HG03064 (cell line): ENCODE measurements at regions not wholly inside any gene's neighbourhood (a gene's known extent, or its start where the extent isn't known, plus 50 kb on each side); places are given as distances from the start of the nearest gene placed in this dataset.

Experiments
- ATAC-seq: cut with Tn5 transposase; IDR thresholded peaks from one replicate; pipeline ENCODE4 v1.9.1; 2021; ENCODE audit warnings: low read depth; ENCODE audit not compliant: unreplicated experiment

- ATAC-seq: peak; percentile 65
Measured at GRCh38 chr11:128302425-128303186, 284.8 kb downstream of the ETS1 start.

- no peak for ATAC-seq
Measured at GRCh38 chr11:128301756-128302155, 285.6 kb downstream of the ETS1 start.

DNA sequence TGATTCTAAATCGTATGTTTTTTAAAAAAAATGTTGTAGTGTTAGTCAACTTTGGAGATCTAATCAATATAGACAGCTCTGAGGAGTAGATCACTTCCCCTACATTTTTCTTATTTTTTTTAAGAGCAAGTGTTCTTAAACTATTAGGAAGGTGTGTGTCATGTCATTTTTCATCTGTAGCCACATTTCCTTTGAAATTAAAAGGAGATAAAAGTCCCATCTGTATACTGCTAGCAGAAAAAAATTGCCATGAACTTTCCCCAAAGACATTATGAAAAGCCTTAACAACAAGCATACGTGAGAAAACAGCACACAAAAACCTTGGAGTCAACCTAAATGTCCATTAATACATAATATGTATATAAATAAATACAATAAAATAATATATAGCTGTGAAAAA, 286.6 kb downstream of the ETS1 start:
- no peak for ATAC-seq

- peak; percentile 35 for ATAC-seq
Measured at GRCh38 chr11:128299132-128299726, 288.1 kb downstream of the ETS1 start.

GRCh38 chr11:128298271-128298670, 289.1 kb downstream of the ETS1 start:
- no peak for ATAC-seq

GRCh38 chr11:128297805-128298204, 289.6 kb downstream of the ETS1 start:
- no peak for ATAC-seq

GRCh38 chr11:128297091-128297651, 290.2 kb downstream of the ETS1 start:
- ATAC-seq: no peak

GRCh38 chr11:128294671-128295050, 292.7 kb downstream of the ETS1 start:
- ATAC-seq: no peak

DNA sequence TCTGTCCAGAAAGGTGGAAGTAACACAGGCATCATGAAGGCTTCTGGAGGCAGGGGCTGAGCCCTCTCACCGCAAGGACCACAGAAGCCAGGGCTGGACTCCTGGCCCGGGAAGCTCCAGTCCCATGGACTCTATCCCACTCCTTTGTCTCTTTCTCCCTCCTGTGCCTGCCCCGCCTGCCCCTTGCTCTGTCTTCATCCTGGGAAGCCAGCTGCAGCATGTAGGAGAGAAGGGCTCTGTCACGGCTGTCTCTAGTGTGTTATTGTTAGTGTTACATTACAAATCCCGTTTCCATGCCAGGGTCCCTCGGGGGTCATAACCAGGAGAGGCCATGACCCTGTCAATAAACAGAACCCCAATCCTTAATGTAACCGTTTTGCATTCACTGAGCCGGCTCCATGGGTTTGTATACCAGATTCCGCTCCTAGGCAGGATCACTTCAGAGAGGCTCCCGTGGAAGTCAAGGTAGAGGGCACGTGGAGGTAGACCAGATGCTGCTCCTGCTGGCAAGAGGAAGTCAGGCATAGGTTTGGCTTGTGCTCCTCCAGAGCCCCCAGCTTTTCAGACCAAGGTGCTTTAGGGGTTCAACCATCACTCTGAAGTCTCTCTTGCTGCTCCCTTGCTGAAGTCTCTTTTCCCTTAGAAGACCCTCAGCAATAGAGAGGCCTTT, 293.2 kb downstream of the ETS1 start:
- no peak for ATAC-seq

DNA sequence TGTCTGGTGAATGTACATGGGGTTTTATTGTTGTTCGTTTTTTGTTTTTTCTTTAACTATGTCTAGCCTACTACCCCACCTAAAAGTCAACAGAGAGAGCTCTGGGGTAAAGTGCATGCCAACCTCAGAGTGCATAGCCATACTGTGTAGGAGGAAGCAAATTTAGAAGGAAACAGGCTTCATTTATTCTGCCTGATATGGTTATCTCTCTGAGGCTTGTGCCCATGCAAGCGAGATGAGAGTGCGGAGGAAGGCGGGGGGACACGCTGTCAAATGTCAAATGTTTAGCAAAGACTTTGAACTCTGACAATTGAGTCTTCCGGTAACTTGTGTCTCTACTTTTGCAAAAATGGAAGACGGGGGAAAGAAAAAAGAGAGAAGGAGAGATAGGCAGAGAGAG, 295.5 kb downstream of the ETS1 start:
- ATAC-seq: no peak

DNA sequence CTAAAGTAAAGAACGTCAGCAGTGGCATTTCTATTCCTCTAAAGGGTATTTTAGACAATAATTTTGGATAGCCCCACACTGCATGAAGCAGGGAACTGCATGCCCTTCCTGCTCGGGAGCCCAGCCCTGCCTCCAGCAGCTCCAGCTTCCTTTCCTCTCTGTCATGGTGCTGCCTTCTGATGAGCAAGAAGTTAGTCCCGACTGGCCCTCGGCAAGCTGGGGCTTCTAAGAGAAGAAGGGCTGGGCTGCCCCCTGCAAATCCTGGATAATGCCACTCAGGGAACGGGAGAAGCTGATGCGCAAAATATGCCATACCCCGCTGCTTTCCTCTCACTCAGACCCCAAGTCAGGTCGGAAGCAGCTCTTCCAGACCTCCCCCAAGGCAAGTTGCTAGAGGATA, 296.4 kb downstream of the ETS1 start:
- no peak for ATAC-seq

DNA sequence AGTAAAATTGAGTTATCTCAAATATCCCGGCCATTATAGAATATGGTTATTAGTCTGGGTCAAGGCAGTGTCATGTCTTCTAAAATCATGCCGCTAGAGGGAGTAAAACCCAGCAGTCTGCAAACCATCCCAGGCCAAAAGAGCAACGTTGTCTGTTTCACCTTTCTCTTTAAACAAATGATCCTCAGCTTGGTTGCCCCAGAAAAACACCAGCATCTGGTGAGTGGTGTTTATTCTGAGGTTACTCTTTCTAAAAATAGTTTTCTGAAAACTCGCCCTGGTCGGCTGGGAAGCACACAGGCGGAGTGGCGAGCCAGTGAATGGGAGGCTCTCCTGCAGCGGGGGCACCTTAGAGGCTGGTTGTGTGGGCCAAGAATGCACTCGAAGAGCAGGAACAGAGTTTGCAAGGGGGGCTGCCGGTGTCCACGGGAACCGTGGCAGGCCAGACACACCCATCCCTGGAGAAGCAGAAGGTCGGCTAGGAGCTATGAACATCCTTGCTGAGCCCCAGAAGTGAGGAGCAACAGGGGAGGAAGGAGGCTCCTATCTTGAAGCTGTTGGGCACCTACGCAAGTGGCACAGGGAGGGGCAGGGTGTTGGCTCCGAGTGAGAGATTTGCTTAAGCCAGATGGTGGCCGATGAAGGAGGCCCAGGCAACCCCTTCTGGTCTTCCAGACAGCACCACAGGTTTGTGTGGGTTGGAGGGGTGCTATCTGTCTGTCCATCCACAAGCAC, 297.1 kb downstream of the ETS1 start:
- peak; percentile 68 for ATAC-seq

GRCh38 chr11:128289048-128289447, 298.3 kb downstream of the ETS1 start:
- no peak for ATAC-seq

DNA sequence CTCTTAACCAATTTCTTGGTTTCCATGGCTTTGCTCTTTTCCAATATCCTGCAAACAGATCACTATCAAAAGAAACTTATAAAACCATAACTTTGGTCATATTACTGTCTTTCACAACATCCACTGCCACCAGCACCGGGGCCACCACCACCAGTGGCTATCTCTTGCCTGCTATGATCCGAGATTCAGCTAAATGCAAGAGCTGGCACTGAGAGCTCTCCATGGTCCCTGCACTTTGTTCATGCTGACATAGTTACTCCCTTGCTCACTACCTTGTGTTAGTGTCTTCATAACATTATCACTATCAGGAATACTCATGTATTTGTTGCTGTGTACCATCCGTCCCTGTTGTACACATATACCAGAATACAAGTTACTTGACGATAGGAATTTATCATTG, 299.0 kb downstream of the ETS1 start:
- no peak for ATAC-seq

- ATAC-seq: no peak
Measured at GRCh38 chr11:128285321-128285720, 302.0 kb downstream of the ETS1 start.

GRCh38 chr11:128284634-128285033, 302.7 kb downstream of the ETS1 start:
- no peak for ATAC-seq

DNA sequence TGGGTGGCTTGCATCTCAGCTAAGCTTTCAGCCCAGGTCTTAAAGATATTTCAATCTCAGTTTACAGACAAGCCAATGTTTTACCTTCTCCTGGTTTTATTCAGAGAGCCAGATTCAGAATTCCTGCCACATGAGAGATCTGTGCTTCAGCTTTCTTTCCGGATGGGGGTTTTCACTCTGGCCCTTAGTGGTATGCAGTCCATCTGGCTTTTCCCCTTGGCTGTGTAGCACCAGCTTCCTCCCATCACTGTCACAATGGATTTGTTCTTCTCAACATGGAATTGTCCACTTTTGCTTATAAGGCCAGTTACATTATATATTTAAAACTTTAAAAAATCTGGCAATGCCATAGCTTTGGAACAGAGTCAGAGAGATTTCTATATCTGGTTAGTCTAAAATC, 303.9 kb downstream of the ETS1 start:
- no peak for ATAC-seq

DNA sequence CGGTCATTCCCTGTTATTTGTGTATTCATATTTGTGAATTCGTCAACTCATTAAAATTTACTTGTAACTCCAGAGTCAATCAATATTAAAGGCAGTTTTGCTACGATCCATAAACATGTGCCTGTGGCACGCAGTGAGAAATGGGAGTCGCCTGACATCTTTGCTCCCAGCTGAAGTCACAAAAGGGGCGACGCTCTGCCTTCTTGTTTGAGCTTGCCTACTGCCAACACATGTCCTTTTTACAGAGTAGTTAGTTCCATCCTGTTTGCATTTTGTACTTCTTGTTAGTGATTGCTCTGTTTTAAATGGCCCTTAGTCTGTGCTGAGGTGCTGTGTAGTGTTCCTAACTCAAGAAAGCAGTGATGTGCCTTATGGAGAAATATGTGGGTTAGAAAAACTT, 305.3 kb downstream of the ETS1 start:
- ATAC-seq: no peak

DNA sequence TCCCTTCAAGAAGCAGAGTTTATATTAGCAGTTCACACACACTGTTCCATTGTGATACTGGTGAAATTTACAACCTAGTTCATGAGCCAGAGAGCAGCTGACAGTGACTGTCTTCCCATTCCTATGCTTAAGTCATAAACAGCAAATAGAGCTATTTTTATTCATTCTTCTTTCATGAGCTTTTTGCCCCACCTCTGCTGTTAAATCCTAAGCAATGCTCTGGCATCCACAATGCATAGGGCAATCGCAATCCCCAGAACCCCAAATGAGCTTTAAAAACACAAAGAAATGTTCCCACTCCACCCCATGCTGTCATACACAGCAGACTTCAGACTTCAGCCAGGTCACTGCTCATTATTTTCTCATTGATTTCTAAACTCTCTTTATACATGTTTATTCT, 307.5 kb downstream of the ETS1 start:
- ATAC-seq: no peak

DNA sequence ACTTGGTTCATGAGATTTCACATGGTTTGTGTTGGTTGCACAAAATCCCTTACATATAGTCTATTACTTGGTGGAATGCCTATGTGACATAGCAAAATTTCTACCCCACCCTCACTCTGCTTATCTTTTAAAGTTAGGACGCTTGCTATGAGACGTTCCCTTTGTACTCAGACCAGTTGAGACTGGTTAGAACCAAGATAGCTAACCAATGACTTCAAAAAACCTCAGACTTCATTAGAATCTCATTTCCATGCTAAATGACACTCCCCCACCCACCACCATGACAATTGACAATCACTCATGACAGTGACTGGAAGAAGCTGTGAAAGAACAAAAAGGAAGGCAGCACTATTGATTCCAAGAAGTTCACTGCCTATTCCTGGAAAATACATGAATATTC, 313.6 kb downstream of the ETS1 start:
- no peak for ATAC-seq

DNA sequence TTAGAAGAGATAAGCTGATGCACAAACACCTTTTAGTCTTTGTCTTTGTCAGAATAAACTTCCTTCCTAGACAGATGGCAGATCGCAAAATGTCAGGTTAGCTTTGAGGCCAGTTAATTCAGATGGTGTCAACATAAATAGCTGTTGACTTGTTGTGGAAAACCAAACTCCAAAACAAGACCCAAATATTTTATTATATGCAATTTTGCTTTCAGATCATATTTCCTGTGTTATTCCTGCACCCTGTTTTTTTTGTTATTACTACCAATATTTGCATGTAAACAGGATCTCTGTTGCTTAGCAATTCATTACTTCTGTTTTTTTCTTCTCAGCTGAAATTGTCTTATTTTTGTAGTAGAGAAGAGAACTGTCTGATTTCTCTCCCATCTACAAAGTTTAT, 316.0 kb downstream of the ETS1 start:
- no peak for ATAC-seq
